ENCODE measurements at regions not wholly inside any gene's neighbourhood (a gene's known extent, or its start where the extent isn't known, plus 50 kb on each side); places are given as distances from the start of the nearest gene placed in this dataset.
"Not testable (repeated sequence)": the region's sequence is repeated elsewhere in the genome, so short reads cannot be mapped to it uniquely, and the experiment has no call there.

DNA sequence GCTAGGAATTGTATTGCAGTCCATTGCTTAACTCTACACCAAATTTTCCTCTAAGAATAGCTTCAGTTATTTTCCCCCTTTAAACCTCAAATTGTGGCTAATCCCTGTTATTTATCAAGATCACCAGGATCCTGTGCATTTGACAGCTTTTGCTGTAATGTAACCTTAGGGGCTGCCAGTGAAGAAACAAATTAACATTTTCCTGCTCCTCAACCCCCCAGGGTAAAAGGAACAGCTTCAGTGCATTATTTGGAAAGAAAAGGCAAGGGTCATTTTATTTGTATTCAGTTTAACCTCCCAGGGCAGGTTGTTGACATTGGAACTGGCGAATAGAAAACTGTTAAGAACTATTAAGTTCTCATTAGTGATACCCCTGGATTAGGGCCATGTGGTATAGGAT is 57.0 kb downstream of the PCDH20 start:
- no peak for DNase-seq (ENCODE audit: low spot score)

DNA sequence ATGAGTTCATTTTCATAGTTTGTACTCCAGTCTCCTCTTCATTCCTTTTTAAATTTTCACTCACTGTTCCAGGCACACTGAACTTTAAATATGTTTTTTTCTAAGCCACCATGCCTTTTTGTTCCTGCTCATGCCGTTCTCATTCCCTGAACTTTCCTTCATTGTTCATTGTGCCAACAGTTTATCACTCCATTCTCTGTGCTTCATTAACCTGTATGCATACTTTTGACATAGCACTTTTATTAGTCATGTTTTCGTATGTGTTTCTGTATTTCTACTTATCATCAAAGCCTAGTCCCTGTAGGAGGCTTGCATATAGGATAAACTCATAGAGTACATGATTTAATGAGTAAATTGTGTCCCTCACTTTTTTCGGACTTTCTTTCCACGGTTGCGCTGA is 65.3 kb downstream of the PCDH20 start:
- no peak for DNase-seq (ENCODE audit: low spot score)

DNA sequence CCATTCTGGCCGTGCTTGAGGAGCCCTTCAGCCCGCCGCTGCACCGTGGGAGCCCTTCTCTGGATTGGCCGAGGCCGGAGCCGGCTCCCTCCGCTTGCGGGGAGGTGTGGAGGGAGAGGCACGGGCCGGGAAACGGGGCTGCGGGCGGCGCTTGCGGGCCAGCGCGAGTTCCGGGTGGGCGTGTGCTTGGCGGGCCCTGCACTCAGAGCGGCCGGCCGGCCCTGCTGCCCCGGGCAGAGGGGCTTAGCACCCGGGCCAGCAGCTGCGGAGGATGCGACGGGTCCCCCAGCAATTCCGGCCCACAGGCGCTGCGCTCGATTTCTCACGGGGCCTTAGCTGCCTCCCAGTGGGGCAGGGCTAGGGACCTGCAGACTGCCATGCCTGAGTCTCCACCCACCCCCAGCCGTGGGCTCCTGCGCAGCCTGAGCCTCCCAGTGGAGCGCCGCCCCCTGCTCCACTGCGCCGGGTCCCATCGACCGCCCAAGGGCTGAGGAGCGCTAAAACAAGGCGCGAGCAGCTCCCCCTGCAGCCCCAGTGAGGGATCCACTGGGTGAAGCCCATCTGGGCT is 76.5 kb downstream of the PCDH20 start:
- no peak for DNase-seq (ENCODE audit: low spot score)

DNA sequence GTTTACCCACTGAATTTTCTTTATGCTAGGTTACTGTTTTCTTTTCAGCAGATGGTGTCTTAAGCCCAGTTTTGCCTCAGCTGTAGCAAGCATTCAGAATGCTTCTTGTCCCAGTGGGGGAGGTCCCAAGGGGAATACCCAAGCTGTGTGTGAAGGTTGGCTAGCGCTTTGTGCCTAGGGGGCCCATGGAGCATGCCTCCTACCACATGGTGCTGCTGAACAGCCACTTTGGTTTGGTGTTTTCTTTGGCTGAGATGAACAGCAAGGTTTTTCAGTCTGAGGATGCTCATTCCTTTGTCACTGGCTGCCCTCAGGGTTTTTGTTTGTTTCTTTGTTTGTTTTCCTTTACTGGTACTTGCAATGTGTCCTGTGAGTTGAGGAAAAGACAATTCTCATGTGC is 99.0 kb downstream of the PCDH20 start:
- no peak for DNase-seq (ENCODE audit: low spot score)

DNA sequence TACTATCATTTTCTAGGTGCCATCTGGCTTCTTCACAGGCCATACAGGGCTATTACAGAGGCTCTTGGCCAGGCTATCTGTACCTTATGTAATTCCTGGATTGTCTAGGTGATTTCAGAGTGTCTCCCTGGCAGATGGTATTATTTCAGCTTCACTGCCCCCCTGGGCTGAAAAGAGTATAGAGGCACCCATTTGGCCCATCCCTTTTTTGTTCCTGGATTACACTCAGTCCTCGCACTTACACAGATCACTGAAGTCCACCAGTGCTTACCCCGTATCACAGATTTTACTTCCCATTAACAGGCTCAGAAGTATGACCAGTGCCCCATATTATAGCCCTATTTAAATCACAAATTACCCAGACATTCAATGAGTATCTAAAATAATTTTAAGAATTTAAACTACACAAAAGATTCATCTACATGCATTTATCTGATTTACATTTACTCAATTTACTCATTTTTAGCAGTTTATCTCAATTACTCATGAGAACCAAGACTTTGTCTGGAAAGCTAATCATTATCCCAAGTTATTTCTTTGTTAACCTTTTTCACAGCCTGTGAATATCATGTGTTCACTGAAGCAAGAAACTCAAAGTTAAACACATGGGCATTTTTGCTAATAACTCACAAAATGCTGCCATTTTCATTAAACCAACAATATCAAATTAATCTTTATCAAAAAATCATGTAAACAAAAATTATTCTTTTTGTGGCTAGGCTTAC is 121.0 kb downstream of the PCDH20 start:
- no peak for DNase-seq (ENCODE audit: low spot score)

DNA sequence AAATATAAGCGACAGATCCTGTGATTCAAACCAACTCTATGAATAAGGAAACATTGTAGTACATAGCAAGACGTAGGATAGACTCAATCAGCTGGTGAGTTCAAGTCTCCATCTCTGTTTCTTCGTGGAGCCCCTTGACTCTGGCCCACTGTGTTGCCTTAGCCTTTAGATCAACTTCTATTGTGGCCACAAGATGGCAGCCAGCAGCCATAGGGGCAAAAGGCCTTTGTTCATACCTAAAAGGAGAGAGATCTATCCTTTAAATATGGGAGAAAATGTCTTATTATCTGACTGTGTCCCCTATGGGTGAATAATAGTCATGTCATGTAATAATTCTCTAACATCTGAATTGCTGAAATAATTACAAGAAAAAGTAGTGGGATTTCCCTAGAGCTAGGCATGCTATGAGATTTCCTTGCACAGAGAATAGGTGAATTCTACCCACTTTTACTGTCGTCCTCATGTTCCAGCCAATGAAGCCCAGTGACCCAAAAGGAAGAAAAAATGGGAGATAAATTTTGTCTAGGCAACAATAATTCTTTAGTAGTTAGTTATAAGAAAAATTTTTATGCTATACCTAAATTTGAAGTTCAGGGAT is 129.4 kb downstream of the PCDH20 start:
- DNase-seq (ENCODE audit: low spot score): no peak

DNA sequence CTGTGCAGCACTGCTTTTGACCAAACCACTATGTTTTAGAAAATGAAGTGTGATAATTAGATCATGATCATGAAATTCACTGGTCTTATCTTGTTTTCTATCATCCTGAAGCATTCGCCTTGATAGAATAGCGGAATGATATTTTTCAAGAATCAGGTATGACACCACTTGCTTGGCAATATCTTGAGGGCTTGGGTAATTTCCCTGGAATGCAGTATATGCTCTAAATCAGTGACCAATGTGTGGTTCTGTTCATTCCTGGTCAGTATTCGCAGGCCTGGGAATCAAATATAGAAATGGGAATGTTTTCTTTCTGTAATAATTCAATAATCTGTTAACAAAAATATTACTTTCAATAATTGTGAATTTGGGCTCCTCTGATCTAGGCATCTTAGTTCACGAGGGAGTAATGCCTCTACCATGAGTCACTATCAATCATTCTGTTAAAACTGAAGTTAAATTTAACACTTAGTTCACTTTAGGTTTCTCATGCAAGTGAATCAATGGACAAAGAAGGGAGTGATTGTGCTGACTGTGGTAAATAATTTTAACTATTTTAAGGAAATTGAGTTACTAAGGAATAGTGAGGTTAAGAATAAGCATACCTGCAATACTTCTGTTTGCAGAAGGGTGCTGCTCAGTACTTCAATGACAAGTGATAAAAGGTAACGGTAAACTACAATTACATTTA is 137.9 kb downstream of the PCDH20 start:
- no peak for DNase-seq (ENCODE audit: low spot score)

DNA sequence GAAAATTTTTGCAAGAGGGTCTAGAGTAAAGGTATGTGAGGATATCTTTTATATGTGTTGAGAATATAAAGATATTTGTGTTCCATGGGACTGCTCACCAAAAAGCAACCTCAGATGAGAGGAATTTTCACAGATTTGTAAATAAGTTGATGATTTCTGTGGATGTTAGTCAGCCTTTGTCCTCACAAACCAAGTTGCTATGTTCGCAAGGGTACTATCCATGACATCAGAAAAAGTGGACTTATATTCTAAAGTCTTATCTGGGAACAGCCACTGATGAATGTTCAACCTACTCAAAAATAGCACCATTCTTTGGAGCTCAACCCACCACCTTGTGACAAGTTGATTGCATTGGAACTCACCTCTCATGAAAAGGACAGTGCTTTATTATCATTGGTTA is 138.6 kb downstream of the PCDH20 start:
- DNase-seq (ENCODE audit: low spot score): no peak

DNA sequence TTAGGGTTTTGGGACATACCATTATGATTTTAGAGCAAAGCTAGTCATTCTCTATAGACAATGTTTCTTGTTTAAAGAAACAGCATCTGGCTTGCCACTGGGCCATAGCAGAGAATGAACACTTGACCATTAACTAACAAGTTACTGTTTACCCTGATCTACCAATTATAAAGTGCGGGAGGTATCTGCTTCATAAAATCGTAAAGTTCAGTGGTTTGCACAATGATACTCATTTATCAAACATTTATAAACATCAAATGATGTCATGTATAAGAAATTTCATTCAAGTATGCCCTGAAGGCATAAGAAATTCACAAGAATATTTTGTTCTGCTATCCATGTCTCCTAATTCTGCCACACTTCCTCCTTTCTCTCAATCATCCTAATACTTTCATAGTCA is 139.2 kb downstream of the PCDH20 start:
- no peak for DNase-seq (ENCODE audit: low spot score)

DNA sequence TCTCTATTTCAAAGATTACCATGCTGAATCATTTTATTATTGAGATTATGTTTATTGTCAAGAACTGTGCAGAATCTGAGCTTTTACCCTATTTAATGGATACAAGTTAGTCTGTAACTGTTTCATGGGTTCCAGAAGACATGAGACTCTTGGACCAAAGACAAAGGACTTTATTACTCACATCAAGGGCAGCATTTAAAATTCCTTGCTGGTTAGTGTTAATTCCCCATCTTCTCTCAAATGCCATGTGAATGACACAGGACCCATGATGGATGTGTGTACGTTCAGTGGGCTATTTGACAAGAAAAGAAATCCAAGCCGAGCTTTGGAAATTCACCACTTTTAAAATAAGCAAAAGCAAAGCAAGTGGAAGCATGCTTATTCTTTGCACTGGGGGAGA is 139.9 kb downstream of the PCDH20 start:
- no peak for DNase-seq (ENCODE audit: low spot score)

DNA sequence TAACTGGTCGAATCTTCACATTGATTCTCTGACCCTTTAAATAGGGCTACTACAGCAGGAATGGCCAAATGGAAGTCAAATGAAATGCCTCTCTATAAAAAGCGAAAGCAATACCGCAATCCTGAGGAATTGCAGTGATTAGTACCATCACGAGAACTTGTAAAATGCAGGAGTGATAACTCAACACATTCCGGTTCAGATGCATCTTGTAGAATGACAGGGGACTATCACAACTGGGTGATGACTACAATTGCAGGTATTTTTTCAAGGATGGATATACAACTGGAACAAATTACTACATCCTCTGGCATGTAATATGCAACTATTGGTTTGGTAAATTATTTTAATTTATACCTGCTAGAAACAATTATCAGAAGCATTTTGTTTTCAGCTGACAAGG is 140.4 kb downstream of the PCDH20 start:
- DNase-seq (ENCODE audit: low spot score): no peak

DNA sequence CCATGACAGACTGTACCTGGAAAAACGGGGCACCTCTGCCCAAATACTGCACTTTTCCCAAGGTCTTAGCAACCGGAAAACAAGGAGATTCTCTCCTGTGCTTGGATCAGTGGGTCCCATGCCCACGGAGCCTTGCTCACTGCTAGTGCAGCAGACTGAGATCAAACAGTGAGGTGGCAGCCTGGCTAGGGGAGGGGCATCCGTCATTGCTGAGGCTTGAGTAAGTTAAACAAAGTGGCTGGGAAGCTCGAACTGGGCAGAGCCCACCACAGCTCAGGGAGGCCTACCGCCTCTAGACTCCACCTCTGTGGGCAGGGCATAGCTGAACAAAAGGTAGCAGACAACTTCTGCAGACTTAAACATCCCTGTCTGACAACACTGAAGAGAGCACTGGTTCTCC is 148.8 kb downstream of the PCDH20 start:
- not testable (repeated sequence) for DNase-seq (ENCODE audit: low spot score)

DNA sequence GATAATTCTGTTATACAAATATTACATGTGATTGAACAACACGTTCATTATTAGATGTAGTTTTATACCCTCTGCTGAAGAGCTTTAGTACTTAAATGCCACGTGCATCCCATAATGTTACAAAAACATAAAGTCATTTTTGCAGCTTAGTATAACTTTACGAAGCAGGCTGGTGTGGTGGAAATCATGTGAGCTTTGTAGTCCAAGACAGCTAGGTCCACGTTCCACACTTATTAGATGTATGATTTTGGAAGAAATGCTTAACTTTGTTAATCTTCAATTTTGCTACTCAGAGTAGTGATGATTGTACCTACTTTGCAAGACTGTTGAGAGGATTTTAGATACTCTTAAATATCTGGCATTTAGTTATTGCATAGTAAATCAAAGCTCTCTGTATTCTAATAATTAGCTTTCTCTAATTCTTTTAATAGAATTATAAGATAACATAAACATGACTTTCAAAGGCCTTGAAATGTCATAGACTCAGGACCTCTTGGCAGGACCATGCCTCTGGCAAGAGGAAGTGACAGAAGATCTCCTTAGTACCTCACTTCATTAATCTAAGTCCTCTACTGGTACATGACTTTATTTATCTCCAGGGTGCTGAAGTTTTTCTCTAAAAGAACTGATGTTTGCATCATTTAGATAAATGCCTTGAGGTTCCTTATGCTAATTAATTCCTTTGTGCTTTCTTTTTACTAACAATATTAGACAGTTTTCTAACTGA is 153.7 kb downstream of the PCDH20 start:
- no peak for DNase-seq (ENCODE audit: low spot score)

DNA sequence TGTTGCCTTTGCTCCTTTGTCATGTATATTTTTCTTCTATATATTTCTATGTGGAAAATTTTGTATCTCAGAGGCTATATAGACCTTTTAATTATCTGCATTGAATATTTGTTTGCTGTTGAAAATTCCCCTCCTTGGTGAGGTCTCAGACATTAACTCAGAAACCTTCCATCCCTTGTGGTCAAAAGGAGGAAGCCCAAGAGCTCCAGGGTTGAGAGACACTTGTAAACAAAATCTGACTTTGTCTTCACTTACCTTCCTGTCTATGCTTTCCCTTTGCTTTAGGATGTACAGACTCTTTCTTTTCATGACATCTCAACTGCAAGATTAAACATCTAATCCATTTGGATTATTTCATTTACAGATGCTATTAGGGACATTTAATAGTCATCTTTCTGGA is 157.5 kb downstream of the PCDH20 start:
- DNase-seq (ENCODE audit: low spot score): no peak

DNA sequence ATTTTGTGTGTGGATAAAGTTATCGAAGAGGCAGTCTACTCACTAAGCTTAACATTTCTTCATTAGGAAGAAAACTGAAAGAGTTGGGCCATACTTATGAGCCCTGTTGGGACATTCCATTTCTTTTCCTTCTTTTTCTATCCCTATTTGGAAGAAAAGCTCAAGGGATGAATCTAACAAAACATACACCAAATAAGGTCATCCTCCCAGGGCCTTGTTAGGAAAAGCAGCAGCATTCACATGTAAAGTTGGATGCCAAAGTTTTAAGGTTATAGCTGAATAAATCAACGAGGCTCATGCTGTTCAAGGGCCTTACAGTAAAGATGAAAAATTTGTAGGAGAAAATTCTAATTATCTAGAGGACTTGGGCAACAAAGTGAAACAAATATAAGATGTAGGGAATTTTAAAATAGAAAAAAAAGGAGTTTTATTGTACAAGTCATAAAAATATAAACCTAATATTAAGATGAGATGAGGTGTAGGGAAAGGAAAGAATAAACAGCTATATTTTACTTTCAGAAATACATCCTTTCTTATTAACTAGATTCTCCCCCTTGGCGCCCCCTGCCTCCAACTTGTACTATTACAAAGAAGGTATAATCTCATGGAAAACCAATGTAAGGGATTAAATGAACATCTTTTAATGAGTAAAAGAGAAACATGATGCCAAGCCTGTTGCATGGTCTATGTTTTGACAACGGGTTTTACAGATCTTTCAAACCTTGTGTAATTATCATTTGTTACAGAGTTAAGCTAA is 160.4 kb downstream of the PCDH20 start:
- no peak for DNase-seq (ENCODE audit: low spot score)

DNA sequence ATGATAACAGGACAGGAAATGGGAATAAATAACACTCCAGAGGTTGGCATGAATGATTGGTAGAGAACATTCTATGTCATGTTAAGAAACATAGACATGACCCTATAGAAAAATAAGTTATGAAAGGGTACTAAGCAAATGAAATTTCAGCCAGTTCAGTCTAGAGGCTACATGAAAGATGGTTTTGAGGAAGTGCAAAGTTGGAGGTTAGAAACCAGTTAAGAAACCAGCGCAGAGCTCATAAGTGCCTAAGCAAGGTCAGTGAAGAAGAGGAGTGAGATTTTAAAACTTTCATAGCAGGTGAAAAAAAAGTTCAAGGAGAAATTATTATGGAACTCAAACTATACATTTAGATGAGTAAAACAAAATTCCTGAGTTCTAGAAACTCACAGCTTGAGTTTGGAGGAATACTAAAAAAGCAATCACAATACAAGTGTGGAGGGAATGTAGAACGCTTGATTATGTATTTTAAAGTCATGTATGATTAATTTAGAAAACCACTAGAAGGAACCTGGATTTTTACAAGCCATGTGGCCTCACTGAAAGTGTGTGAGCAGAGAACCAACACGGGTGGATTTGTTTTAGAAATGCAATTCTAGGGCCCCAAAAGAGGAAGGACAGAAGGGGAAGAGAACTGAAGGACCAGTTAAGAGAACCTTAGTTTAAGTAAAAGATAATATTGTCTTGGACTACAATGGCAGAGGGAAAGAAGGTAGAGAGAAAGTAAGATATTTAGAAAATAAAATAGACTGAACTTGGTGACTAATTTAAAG is 162.4 kb downstream of the PCDH20 start:
- no peak for DNase-seq (ENCODE audit: low spot score)

DNA sequence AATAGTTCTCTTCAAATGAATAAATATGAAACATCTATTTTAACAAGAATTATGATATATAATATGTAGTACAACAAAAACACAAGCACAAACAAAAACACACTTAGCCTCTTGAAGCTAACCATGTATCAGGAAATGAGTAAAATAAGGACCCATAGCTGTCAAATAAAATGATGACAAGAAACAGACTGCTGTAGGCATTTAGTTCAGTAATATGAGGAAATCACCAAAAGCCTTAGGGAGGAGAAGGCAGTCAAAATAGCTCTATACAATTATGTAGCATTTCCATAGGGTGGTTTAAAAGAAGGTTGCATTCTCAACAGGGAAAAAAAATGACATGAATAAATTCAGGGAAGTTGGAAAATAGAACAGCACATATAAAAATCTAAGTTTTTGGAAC is 163.4 kb downstream of the PCDH20 start:
- DNase-seq (ENCODE audit: low spot score): no peak

DNA sequence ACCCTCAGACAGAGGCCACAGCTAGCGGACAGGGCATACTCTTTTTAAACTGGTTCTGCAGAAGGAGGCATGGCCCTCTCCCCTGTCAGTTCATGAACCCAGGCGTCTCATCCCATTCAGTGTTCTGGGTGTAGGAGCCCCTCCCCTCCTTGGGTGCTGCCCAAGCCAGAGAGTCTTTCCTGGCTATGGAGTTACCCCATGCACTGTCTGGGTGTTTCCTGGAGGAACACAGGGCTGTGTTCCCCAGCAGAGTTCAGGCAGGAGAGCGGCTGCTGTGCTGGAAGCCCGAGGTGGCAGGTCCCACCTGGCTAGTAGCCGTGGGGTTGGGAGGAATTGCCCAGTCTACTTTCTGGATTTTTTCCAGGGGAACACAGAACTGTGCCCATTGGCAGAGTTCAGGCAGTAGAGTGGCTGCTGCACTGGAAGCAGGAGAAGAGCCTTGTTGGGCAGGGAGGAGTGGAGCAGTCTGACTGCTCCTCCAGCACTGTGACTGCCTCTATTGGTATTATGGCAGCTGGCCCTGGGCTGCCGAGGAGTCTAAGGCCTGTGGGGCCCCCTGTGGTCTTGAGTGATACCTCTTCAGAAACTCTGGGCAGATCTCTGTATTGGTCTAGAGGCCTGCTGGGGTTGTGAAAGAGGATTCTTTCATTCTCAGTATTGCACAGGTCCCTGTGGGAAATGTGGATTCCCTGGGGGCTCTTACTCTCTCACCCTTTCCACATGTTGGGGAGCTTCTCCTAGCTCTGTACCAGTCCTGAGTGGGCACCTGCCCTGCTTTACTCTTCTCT is 168.3 kb downstream of the PCDH20 start:
- DNase-seq (ENCODE audit: low spot score): no peak

DNA sequence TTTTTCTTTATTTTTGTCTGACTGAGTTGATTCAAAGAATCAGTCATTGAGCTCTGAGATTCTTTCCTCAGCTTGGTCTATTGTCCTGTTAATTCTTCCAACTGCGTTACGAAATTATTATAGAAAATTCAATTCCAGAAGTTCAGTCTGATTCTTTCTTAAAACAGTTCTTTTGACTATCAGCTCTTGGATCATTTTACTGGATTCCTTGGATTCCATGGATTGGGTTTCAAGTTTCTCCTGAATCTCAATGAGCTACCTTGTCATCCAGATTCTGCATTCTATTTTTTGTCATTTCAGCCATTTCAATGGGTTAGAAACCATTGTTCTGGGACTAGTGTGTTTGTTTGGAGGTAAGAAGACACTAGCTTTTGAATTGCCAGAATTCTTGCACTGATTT is 169.3 kb downstream of the PCDH20 start:
- DNase-seq (ENCODE audit: low spot score): no peak

DNA sequence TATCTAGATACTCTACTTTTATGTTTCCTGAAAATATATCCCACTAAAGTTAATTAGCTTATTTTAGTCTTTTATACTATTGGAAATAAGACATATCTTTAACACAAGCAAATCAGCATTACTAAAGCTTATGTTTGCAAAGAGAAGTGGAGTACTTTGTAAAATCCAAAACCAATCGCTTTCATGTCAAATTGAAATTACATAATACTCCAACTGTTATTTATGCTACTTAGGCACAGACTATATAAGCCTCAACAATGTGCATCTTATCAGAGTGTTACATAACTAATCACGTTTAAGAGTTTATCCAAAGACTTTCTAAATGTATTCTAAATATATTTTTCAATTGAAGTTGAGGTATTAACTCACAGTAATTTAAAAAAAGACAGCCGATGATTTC is 200.0 kb downstream of the PCDH20 start:
- no peak for DNase-seq (ENCODE audit: low spot score)

Data from AG08395 (cell line).